ENCODE measurements at regions not wholly inside any gene's neighbourhood (a gene's known extent, or its start where the extent isn't known, plus 50 kb on each side); places are given as distances from the start of the nearest gene placed in this dataset.

DNA sequence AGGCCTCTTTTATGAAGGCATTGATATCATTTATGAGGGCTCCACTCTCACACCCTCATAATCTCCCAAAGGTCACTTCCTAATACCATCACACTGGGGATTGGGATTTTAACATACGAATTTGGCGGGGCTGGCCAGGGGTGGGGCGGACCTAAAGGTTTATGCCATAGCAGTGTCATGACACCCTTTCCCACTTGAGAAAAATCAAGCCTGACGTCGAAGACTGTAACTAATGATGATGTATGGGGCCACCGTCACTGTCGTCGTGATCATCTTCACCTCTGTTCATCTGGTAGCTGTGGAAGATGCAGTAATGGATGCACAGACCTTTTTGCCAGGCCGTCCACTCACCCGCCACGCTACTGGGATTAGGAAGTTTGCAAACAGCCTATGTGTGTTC is 912.1 kb downstream of the TBC1D22A start:
- no peak overlapping the region for H3K27ac Mint-ChIP-seq
- TF ChIP-seq, protein P1, sequence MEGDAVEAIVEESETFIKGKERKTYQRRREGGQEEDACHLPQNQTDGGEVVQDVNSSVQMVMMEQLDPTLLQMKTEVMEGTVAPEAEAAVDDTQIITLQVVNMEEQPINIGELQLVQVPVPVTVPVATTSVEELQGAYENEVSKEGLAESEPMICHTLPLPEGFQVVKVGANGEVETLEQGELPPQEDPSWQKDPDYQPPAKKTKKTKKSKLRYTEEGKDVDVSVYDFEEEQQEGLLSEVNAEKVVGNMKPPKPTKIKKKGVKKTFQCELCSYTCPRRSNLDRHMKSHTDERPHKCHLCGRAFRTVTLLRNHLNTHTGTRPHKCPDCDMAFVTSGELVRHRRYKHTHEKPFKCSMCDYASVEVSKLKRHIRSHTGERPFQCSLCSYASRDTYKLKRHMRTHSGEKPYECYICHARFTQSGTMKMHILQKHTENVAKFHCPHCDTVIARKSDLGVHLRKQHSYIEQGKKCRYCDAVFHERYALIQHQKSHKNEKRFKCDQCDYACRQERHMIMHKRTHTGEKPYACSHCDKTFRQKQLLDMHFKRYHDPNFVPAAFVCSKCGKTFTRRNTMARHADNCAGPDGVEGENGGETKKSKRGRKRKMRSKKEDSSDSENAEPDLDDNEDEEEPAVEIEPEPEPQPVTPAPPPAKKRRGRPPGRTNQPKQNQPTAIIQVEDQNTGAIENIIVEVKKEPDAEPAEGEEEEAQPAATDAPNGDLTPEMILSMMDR (IDR thresholded peaks at IDR 0.05; ENCODE audit: unreplicated experiment in 3 of 3), result no peak
- H3K9me3 Mint-ChIP-seq, result peaks cover 8% of the 10 kb centered on the region
- no peaks in the 10 kb centered on the region for H3K4me1 Mint-ChIP-seq
- H3K36me3 Mint-ChIP-seq (ENCODE audit: low read depth), result no peaks in the 10 kb centered on the region
- no peak overlapping the region for H3K4me3 Mint-ChIP-seq
- peaks cover 3% of the 10 kb centered on the region for H3K27me3 Mint-ChIP-seq (ENCODE audit: low read depth)

DNA sequence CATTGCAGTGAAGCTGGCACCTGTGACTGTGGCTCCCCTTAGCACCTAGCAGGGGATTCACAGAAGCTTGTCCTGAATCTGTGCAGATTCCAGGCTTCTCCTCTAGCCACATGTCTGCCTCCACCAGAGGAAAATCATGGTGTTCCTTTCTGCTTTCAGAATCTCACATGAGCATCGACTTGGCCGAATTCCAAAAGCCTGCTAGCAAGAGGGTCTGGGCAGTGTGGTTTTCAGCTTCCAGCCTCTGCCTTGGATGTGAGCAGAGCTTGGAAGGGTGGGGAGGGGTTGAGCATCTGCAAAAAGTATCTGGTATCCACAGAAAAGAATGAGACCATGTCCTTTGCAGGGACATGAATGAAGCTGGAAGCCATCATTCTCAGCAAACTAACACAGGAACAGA is 911.1 kb downstream of the TBC1D22A start:
- H3K4me3 Mint-ChIP-seq, result no peak overlapping the region
- no peak overlapping the region for H3K27ac Mint-ChIP-seq
- H3K36me3 Mint-ChIP-seq (ENCODE audit: low read depth), result no peaks in the 10 kb centered on the region
- peaks cover 9% of the 10 kb centered on the region for H3K9me3 Mint-ChIP-seq
- peaks cover 3% of the 10 kb centered on the region for H3K27me3 Mint-ChIP-seq (ENCODE audit: low read depth)
- TF ChIP-seq, protein P1 (IDR thresholded peaks at IDR 0.05; ENCODE audit: unreplicated experiment in 3 of 3), result no peak
- no peaks in the 10 kb centered on the region for H3K4me1 Mint-ChIP-seq

DNA sequence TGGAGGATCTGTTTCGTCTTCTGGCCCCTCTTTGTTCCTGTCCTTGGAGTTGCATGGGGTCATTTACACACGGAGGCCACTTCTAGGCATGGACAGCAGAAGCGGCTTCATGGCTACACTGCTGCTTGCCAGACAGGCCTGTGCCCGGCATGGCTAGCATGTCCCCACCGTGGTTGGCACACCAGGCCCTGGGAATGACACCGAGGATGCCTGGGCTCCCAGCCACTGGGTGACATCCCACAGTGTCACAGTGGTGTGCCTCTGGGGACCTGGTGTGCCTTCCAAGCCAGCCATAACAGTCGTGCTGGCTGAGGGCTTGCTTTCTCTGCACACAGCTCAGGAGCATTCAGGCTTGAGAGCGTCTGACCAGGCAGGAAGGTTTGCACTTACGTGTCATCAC is 910.1 kb downstream of the TBC1D22A start:
- Mint-ChIP-seq H3K27me3 (ENCODE audit: low read depth) (peaks cover 5% of the 10 kb centered on the region), H3K36me3 (ENCODE audit: low read depth) (no peaks in the 10 kb centered on the region), H3K4me3 (no peak overlapping the region), H3K27ac (no peak overlapping the region), H3K4me1 (no peaks in the 10 kb centered on the region), H3K9me3 (peaks cover 9% of the 10 kb centered on the region)
- TF ChIP-seq, protein P1 (IDR thresholded peaks at IDR 0.05; ENCODE audit: unreplicated experiment in 3 of 3), result no peak

DNA sequence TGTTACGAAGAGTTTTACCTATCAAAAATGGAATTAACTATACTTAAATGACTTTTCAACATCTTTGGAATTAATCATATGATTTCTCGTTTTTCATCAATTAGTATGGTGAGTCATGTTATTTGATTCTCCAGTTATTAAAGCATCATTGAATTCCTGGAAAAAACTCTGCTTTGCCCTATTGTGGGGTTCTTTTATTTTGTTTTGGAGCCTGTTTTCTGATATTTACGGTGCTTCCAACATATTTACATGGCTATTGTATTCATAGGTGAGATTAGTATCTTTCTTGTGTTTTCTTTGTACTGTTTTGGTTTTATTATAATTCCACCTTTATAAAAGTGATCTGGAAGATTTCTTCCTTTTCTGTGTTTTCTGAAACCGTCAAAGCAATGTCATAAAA is 902.7 kb downstream of the TBC1D22A start:
- peaks cover 28% of the 10 kb centered on the region for H3K9me3 Mint-ChIP-seq
- no peaks in the 10 kb centered on the region for H3K36me3 Mint-ChIP-seq (ENCODE audit: low read depth)
- H3K27me3 Mint-ChIP-seq (ENCODE audit: low read depth), result peaks cover 12% of the 10 kb centered on the region
- H3K27ac Mint-ChIP-seq, result no peak overlapping the region
- TF ChIP-seq, protein P1 (IDR thresholded peaks at IDR 0.05; ENCODE audit: unreplicated experiment in 3 of 3), result no peak
- H3K4me1 Mint-ChIP-seq, result no peaks in the 10 kb centered on the region
- no peak overlapping the region for H3K4me3 Mint-ChIP-seq

DNA sequence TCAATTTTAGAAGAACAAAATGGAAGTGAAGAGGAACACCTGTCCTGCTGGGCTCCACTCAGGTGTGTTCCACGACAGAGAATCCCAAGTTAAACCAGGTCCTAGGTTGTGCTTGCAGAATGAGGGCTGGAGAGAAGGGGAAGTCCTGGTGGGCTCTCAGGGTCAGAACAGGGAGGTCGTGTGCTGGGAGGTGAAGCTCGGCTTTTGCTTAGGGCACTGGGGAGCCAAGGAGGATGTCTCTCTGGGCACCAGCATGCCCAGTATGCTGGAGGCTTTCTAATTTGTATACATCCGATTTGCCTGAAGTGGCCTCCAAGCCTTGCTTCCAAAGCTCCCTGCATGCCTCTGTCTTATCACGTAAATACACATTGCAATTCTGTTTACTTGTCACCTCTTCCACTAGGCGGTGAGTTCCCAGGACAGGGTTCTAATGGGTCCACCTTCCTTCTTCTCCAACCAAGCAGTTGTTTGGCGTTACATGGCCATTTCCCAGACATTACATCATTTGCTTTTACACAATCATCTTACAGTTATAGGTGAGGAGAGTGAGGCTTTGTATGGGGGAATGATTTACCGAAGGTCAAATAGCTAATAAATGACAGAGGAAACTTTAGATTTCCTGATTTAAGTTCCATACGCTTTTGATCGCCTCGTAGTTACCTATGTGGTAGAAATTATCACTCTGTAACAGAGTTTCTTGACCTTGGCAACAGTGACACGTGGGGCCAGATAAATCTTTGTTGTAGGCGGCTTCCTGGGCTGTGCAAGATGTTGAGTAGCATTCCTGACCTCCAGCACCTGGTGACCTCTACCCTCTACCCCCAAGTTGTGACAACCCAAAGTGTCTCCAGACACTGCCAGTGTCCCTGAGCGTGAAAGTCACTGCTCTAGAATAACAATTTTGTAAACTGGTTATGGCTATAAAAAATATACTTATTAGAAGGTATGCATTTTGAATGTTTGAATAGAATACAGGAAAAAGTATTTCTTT is 901.5 kb downstream of the TBC1D22A start:
- H3K4me1 Mint-ChIP-seq, result no peaks in the 10 kb centered on the region
- TF ChIP-seq, protein P1 (IDR thresholded peaks at IDR 0.05; ENCODE audit: unreplicated experiment in 3 of 3), result no peak
- H3K36me3 Mint-ChIP-seq (ENCODE audit: low read depth), result no peaks in the 10 kb centered on the region
- peaks cover 16% of the 10 kb centered on the region for H3K27me3 Mint-ChIP-seq (ENCODE audit: low read depth)
- no peak overlapping the region for H3K4me3 Mint-ChIP-seq
- peaks cover 23% of the 10 kb centered on the region for H3K9me3 Mint-ChIP-seq
- H3K27ac Mint-ChIP-seq, result no peak overlapping the region

Measured in nephron (organoid).